ENCODE measurements at regions not wholly inside any gene's neighbourhood (a gene's known extent, or its start where the extent isn't known, plus 50 kb on each side); places are given as distances from the start of the nearest gene placed in this dataset.

GRCh38 chr7:54637712-54638396 lies 95.7 kb downstream of the VSTM2A start:
- no peak for TF ChIP-seq CTCF (IDR thresholded peaks at IDR 0.05; ENCODE audit: insufficient read depth, low read depth, low read length, missing control alignments)
- no peak for DNase-seq (ENCODE audit: low read depth)
- H3K4me3 ChIP-seq (ENCODE audit: low read length): no peak overlapping the region

GRCh38 chr7:54632696-54633095 lies 90.5 kb downstream of the VSTM2A start:
- no peak for TF ChIP-seq CTCF (IDR thresholded peaks at IDR 0.05; ENCODE audit: insufficient read depth, low read depth, low read length, missing control alignments)
- no peak overlapping the region for H3K4me3 ChIP-seq (ENCODE audit: low read length)
- DNase-seq (ENCODE audit: low read depth): no peak

GRCh38 chr7:54629771-54630170 lies 87.6 kb downstream of the VSTM2A start:
- no peak for TF ChIP-seq CTCF (IDR thresholded peaks at IDR 0.05; ENCODE audit: insufficient read depth, low read depth, low read length, missing control alignments)

GRCh38 chr7:54622696-54623309 lies 80.6 kb downstream of the VSTM2A start:
- DNase-seq (ENCODE audit: low read depth): no peak
- no peak overlapping the region for H3K4me3 ChIP-seq (ENCODE audit: low read length)
- no peak for TF ChIP-seq CTCF (IDR thresholded peaks at IDR 0.05; ENCODE audit: insufficient read depth, low read depth, low read length, missing control alignments)

More at GRCh38 chr7:54629771-54630170, 87.6 kb downstream of the VSTM2A start:
- DNase-seq (ENCODE audit: low read depth): no peak
- no peak overlapping the region for H3K4me3 ChIP-seq (ENCODE audit: low read length)

Measured in epithelial cell of esophagus (primary cell).